MM.1S (cell line): ENCODE measurements at regions not wholly inside any gene's neighbourhood (a gene's known extent, or its start where the extent isn't known, plus 50 kb on each side); places are given as distances from the start of the nearest gene placed in this dataset.

Experiments
- DNase-seq: peaks from one replicate; pipeline ENCODE4 v3.0.0-alpha.2; 2015
- H2AFZ ChIP-seq: fragments of 300-600 bp; sonication (generic); 2 replicates; pipeline ENCODE4 v1.6.0; 2016; ENCODE audit warnings: antibody characterized with exemption, low read length
- H3F3A ChIP-seq: fragments of 300-600 bp; sonication (generic); 2 replicates; pipeline ENCODE4 v1.6.1; 2016; ENCODE audit warnings: mild to moderate bottlenecking, antibody characterized with exemption, low read length, moderate library complexity, mixed read lengths; ENCODE audit not compliant: insufficient read depth
- H3K27ac ChIP-seq: fragments of 300-600 bp; sonication (generic); 2 replicates; pipeline ENCODE4 v1.5.1; 2016; ENCODE audit warnings: mild to moderate bottlenecking, low read length
- H3K27me3 ChIP-seq: fragments of 300-600 bp; sonication (generic); replicated peaks from 2 replicates; pipeline ENCODE4 v1.6.0; 2016; ENCODE audit warnings: low read length; ENCODE audit not compliant: insufficient read depth
- H3K36me3 ChIP-seq: fragments of 300-600 bp; sonication (generic); replicated peaks from 2 replicates; pipeline ENCODE4 v1.6.1; 2016; ENCODE audit warnings: mild to moderate bottlenecking, low read length, mixed read lengths; ENCODE audit not compliant: insufficient read depth
- H3K4me1 ChIP-seq: fragments of 300-600 bp; sonication (generic); 2 replicates; pipeline ENCODE4 v1.6.1; 2016; ENCODE audit warnings: low read length, mixed read lengths
- H3K4me2 ChIP-seq: fragments of 300-600 bp; sonication (generic); 2 replicates; pipeline ENCODE4 v1.6.0; 2016; ENCODE audit warnings: low read depth, low read length
- H3K4me3 ChIP-seq: fragments of 300-600 bp; sonication (generic); 2 replicates; pipeline ENCODE4 v1.5.1; 2016; ENCODE audit warnings: low read length, mixed read lengths
- H3K79me2 ChIP-seq: fragments of 300-600 bp; sonication (generic); 2 replicates; pipeline ENCODE4 v1.6.1; 2016; ENCODE audit warnings: mixed run types, low read length, mixed read lengths
- H3K9ac ChIP-seq: fragments of 300-600 bp; sonication (generic); 2 replicates; pipeline ENCODE4 v1.6.1; 2016; ENCODE audit warnings: low read length, mixed read lengths
- H3K9me2 ChIP-seq: fragments of 300-600 bp; sonication (generic); replicated peaks from 2 replicates; pipeline ENCODE4 v1.6.1; 2016; ENCODE audit warnings: mild to moderate bottlenecking, low read length, mixed read lengths; ENCODE audit not compliant: insufficient read depth
- H3K9me3 ChIP-seq: fragments of 300-600 bp; sonication (generic); replicated peaks from 2 replicates; pipeline ENCODE4 v1.6.1; 2016; ENCODE audit warnings: mild to moderate bottlenecking, low read length, mixed read lengths; ENCODE audit not compliant: insufficient read depth
- H4K20me1 ChIP-seq: fragments of 300-600 bp; sonication (generic); 2 replicates; pipeline ENCODE4 v1.6.1; 2016; ENCODE audit warnings: mild to moderate bottlenecking, low read length, moderate library complexity, mixed read lengths; ENCODE audit not compliant: insufficient read depth
- EZH2 ChIP-seq: fragments of 300-600 bp; sonication (generic); optimal IDR thresholded peaks from 2 replicates; pipeline ENCODE3; 2017; ENCODE audit warnings: low read depth, mild to moderate bottlenecking, antibody characterized with exemption, low read length, mixed read lengths
- EZH2phosphoT487 ChIP-seq: fragments of 300-600 bp; sonication (generic); IDR thresholded peaks from 2 replicates; pipeline ENCODE4 v1.6.1; 2018; ENCODE audit warnings: antibody characterized with exemption, low read length
- TF ChIP-seq, protein P1 (sequence below): fragments of 300-600 bp; sonication (generic); IDR thresholded peaks from 2 replicates; pipeline ENCODE4 v1.5.1; 2016; ENCODE audit warnings: antibody characterized with exemption, low read length, mixed read lengths

DNA sequence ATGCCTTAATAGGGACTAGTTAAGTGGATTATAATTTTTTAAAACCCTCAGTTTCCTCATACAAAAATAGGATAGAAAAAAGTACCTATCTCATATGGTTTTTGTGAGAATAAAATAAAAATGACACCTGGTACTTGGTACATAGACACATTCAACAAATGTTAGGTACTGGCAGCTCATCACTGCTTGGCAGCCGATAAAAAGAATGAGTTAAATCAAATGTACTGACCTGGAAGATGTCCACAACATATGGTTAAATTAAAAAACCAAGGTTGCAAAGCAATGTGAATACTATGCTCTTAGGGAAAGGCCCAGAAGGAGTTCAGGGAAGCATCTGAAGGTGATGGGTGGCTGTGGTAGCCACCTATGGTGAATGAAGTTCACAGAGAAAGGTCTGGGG is 64.9 kb upstream of the SMYD2 start:
- Histone ChIP-seq H3K4me3 (no peak overlapping the region), H2AFZ (no peak overlapping the region), H3K27me3 (no peaks in the 10 kb centered on the region), H3F3A (no peaks in the 10 kb centered on the region), H3K4me1 (no peaks in the 10 kb centered on the region), H3K79me2 (no peaks in the 10 kb centered on the region), H3K9ac (no peak overlapping the region), H4K20me1 (no peaks in the 10 kb centered on the region), H3K9me2 (no peaks in the 10 kb centered on the region), H3K27ac (no peak overlapping the region), H3K9me3 (no peaks in the 10 kb centered on the region), H3K36me3 (no peaks in the 10 kb centered on the region), H3K4me2 (no peak overlapping the region)
- TF ChIP-seq, protein P1, sequence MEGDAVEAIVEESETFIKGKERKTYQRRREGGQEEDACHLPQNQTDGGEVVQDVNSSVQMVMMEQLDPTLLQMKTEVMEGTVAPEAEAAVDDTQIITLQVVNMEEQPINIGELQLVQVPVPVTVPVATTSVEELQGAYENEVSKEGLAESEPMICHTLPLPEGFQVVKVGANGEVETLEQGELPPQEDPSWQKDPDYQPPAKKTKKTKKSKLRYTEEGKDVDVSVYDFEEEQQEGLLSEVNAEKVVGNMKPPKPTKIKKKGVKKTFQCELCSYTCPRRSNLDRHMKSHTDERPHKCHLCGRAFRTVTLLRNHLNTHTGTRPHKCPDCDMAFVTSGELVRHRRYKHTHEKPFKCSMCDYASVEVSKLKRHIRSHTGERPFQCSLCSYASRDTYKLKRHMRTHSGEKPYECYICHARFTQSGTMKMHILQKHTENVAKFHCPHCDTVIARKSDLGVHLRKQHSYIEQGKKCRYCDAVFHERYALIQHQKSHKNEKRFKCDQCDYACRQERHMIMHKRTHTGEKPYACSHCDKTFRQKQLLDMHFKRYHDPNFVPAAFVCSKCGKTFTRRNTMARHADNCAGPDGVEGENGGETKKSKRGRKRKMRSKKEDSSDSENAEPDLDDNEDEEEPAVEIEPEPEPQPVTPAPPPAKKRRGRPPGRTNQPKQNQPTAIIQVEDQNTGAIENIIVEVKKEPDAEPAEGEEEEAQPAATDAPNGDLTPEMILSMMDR: no peak
- no peak for TF ChIP-seq EZH2
- TF ChIP-seq EZH2phosphoT487: no peak
- DNase-seq: no peak

GRCh38 chr1:214216779-214217178 is 64.2 kb upstream of the SMYD2 start:
- Histone ChIP-seq H3K4me3 (no peak overlapping the region), H3K27me3 (no peaks in the 10 kb centered on the region), H4K20me1 (no peaks in the 10 kb centered on the region), H3K9ac (no peak overlapping the region), H3K9me3 (no peaks in the 10 kb centered on the region), H3K27ac (no peak overlapping the region), H3K79me2 (no peaks in the 10 kb centered on the region), H3K36me3 (no peaks in the 10 kb centered on the region), H3K4me1 (no peaks in the 10 kb centered on the region), H3F3A (no peaks in the 10 kb centered on the region), H3K4me2 (no peak overlapping the region), H3K9me2 (no peaks in the 10 kb centered on the region), H2AFZ (no peak overlapping the region)
- DNase-seq: no peak
- TF ChIP-seq EZH2: no peak

DNA sequence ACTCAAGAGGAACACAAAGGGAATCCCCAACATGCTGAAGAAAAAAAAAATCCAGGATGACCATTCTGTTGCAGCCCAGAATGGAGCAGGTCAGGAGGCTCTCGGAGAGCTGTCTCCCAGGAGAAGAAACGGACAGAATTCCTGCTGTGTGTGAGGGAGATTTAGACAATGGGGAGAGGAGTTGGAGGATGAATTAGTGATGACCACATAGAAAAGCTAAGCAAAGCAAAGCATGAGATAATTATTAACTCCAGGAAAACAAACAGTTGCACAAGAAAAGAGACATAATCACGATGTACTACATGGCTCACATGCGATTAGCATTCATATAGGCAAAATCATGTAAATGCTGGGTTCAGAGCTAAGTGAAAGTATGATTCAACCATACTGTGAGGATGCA is 61.1 kb upstream of the SMYD2 start:
- no peak overlapping the region for H3K9ac ChIP-seq
- H3K9me2 ChIP-seq: no peaks in the 10 kb centered on the region
- H3K4me2 ChIP-seq: no peak overlapping the region
- H3K9me3 ChIP-seq: no peaks in the 10 kb centered on the region
- no peak overlapping the region for H3K4me3 ChIP-seq
- no peaks in the 10 kb centered on the region for H4K20me1 ChIP-seq
- TF ChIP-seq, protein P1: no peak
- TF ChIP-seq EZH2: no peak
- no peak for TF ChIP-seq EZH2phosphoT487
- no peak overlapping the region for H3K27ac ChIP-seq
- no peaks in the 10 kb centered on the region for H3F3A ChIP-seq
- H3K79me2 ChIP-seq: no peaks in the 10 kb centered on the region
- no peaks in the 10 kb centered on the region for H3K36me3 ChIP-seq
- no peak overlapping the region for H2AFZ ChIP-seq
- no peaks in the 10 kb centered on the region for H3K27me3 ChIP-seq
- DNase-seq: no peak
- no peaks in the 10 kb centered on the region for H3K4me1 ChIP-seq

- H3K9me3 ChIP-seq: no peaks in the 10 kb centered on the region
- TF ChIP-seq EZH2phosphoT487 (no peak), EZH2 (no peak)
- TF ChIP-seq, protein P1: no peak
- no peaks in the 10 kb centered on the region for H3K79me2 ChIP-seq
- no peak overlapping the region for H3K4me3 ChIP-seq
- no peak overlapping the region for H2AFZ ChIP-seq
- H3K9ac ChIP-seq: no peak overlapping the region
- no peak for DNase-seq
- H3K27me3 ChIP-seq: no peaks in the 10 kb centered on the region
- H3F3A ChIP-seq: no peaks in the 10 kb centered on the region
- H3K9me2 ChIP-seq: no peaks in the 10 kb centered on the region
- no peaks in the 10 kb centered on the region for H4K20me1 ChIP-seq
- H3K27ac ChIP-seq: no peak overlapping the region
- no peak overlapping the region for H3K4me2 ChIP-seq
- H3K36me3 ChIP-seq: no peaks in the 10 kb centered on the region
- H3K4me1 ChIP-seq: no peaks in the 10 kb centered on the region
Measured at GRCh38 chr1:214220891-214221290, 60.1 kb upstream of the SMYD2 start.
